GM19193 (cell line): ENCODE measurements at regions not wholly inside any gene's neighbourhood (a gene's known extent, or its start where the extent isn't known, plus 50 kb on each side); places are given as distances from the start of the nearest gene placed in this dataset.

Experiments
- POLR2A ChIP-seq: IDR thresholded peaks from 4 replicates; pipeline ENCODE4 v1.6.1; 2011; ENCODE audit not compliant: insufficient read depth, insufficient read length; ENCODE audit errors: extremely low read depth

GRCh38 chr9:38342532-38342931 is 50.0 kb upstream of the ALDH1B1 start:
- no peak for TF ChIP-seq POLR2A

GRCh38 chr9:38342096-38342495 is 50.4 kb upstream of the ALDH1B1 start:
- no peak for TF ChIP-seq POLR2A

- TF ChIP-seq POLR2A = no peak
Observed at GRCh38 chr9:38339496-38339895, 53.0 kb upstream of the ALDH1B1 start.

- no peak for TF ChIP-seq POLR2A
Observed at GRCh38 chr9:38339087-38339486, 53.4 kb upstream of the ALDH1B1 start.

GRCh38 chr9:38338342-38339018 is 54.0 kb upstream of the ALDH1B1 start:
- no peak for TF ChIP-seq POLR2A

- no peak for TF ChIP-seq POLR2A
Observed at GRCh38 chr9:38337706-38338264, 54.7 kb upstream of the ALDH1B1 start.

GRCh38 chr9:38337181-38337580 is 55.3 kb upstream of the ALDH1B1 start:
- no peak for TF ChIP-seq POLR2A

- TF ChIP-seq POLR2A = no peak
Observed at GRCh38 chr9:38336341-38336740, 56.2 kb upstream of the ALDH1B1 start.

GRCh38 chr9:38335686-38336085 is 56.8 kb upstream of the ALDH1B1 start:
- no peak for TF ChIP-seq POLR2A

GRCh38 chr9:38334234-38334633 is 58.3 kb upstream of the ALDH1B1 start:
- TF ChIP-seq POLR2A = no peak

- TF ChIP-seq POLR2A = no peak
Observed at GRCh38 chr9:38333047-38333446, 59.5 kb upstream of the ALDH1B1 start.

GRCh38 chr9:38332625-38333024 is 59.9 kb upstream of the ALDH1B1 start:
- no peak for TF ChIP-seq POLR2A

GRCh38 chr9:38331141-38331540 is 61.4 kb upstream of the ALDH1B1 start:
- no peak for TF ChIP-seq POLR2A

GRCh38 chr9:38329968-38330367 is 62.5 kb upstream of the ALDH1B1 start:
- TF ChIP-seq POLR2A = no peak

GRCh38 chr9:38328765-38329164 is 63.7 kb upstream of the ALDH1B1 start:
- no peak for TF ChIP-seq POLR2A

GRCh38 chr9:38326122-38326521 is 66.4 kb upstream of the ALDH1B1 start:
- TF ChIP-seq POLR2A = no peak

GRCh38 chr9:38322937-38323336 is 69.6 kb upstream of the ALDH1B1 start:
- TF ChIP-seq POLR2A = no peak
